ENCODE measurements at regions not wholly inside any gene's neighbourhood (a gene's known extent, or its start where the extent isn't known, plus 50 kb on each side); places are given as distances from the start of the nearest gene placed in this dataset.

DNA sequence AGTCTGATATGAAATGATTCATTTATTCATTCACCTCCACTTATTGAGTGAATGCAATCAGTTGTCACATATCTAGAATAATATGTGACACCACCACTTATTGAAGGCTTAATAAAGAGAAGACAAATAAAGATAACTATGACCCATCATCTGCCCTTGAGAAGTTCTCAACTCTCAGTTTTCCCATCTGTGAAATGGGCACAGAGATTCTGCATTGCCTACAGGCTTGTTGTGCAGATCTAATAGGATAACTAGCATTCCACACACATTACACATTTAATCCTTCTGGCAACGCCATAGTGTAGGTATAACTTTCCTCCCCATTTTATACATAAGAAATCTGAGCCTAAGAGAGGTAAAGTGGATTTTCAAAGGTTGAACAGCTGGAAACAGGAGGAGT, 84.2 kb upstream of the FICD start:
- no peak for TF ChIP-seq CTCF (conservative IDR thresholded peaks at IDR 0.05; ENCODE audit: low read depth in 2 of 2)
- no peak for TF ChIP-seq EZH2 (IDR thresholded peaks at IDR 0.05; ENCODE audit: low read depth, unreplicated experiment)
- no peak for TF ChIP-seq POLR2AphosphoS5 (IDR thresholded peaks at IDR 0.05; ENCODE audit: low read depth)
- no peak for TF ChIP-seq EZH2phosphoT487 (IDR thresholded peaks at IDR 0.05; ENCODE audit: unreplicated experiment)
- TF ChIP-seq, protein P1, sequence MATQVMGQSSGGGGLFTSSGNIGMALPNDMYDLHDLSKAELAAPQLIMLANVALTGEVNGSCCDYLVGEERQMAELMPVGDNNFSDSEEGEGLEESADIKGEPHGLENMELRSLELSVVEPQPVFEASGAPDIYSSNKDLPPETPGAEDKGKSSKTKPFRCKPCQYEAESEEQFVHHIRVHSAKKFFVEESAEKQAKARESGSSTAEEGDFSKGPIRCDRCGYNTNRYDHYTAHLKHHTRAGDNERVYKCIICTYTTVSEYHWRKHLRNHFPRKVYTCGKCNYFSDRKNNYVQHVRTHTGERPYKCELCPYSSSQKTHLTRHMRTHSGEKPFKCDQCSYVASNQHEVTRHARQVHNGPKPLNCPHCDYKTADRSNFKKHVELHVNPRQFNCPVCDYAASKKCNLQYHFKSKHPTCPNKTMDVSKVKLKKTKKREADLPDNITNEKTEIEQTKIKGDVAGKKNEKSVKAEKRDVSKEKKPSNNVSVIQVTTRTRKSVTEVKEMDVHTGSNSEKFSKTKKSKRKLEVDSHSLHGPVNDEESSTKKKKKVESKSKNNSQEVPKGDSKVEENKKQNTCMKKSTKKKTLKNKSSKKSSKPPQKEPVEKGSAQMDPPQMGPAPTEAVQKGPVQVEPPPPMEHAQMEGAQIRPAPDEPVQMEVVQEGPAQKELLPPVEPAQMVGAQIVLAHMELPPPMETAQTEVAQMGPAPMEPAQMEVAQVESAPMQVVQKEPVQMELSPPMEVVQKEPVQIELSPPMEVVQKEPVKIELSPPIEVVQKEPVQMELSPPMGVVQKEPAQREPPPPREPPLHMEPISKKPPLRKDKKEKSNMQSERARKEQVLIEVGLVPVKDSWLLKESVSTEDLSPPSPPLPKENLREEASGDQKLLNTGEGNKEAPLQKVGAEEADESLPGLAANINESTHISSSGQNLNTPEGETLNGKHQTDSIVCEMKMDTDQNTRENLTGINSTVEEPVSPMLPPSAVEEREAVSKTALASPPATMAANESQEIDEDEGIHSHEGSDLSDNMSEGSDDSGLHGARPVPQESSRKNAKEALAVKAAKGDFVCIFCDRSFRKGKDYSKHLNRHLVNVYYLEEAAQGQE (IDR thresholded peaks at IDR 0.05; ENCODE audit: unreplicated experiment), result no peak
- no peak for TF ChIP-seq NANOG (IDR thresholded peaks at IDR 0.05; ENCODE audit: borderline replicate concordance)
- no peak for TF ChIP-seq CREB1 (CRISPR knock-in tag; IDR thresholded peaks at IDR 0.05; ENCODE audit: low read depth)
- no peak for TF ChIP-seq JUNB (IDR thresholded peaks at IDR 0.05; ENCODE audit: unreplicated experiment)
- TF ChIP-seq, protein P2, sequence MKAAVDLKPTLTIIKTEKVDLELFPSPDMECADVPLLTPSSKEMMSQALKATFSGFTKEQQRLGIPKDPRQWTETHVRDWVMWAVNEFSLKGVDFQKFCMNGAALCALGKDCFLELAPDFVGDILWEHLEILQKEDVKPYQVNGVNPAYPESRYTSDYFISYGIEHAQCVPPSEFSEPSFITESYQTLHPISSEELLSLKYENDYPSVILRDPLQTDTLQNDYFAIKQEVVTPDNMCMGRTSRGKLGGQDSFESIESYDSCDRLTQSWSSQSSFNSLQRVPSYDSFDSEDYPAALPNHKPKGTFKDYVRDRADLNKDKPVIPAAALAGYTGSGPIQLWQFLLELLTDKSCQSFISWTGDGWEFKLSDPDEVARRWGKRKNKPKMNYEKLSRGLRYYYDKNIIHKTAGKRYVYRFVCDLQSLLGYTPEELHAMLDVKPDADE (IDR thresholded peaks at IDR 0.05), result no peak
- no peak for TF ChIP-seq STAT1 (IDR thresholded peaks at IDR 0.05; ENCODE audit: unreplicated experiment)
- TF ChIP-seq ZNF331 (CRISPR knock-in tag; IDR thresholded peaks at IDR 0.05; ENCODE audit: low read depth), result no peak
- TF ChIP-seq ZNF114 (CRISPR knock-in tag; IDR thresholded peaks at IDR 0.05), result no peak

All from GM23338 (cell line).